NOMO-1 (cell line): ENCODE measurements at regions not wholly inside any gene's neighbourhood (a gene's known extent, or its start where the extent isn't known, plus 50 kb on each side); places are given as distances from the start of the nearest gene placed in this dataset.
A peak's percentile ranks its signal among the peaks of the same experiment; 100 is the strongest.
"Not testable (repeated sequence)": the region's sequence is repeated elsewhere in the genome, so short reads cannot be mapped to it uniquely, and the experiment has no call there.

Experiments
- DNase-seq, 2 experiments: peaks; one replicate each; lab custom pipeline; 2025; ENCODE audit not compliant: unreplicated experiment in 2 of 2; lab: John Stamatoyannopoulos, UW

DNA sequence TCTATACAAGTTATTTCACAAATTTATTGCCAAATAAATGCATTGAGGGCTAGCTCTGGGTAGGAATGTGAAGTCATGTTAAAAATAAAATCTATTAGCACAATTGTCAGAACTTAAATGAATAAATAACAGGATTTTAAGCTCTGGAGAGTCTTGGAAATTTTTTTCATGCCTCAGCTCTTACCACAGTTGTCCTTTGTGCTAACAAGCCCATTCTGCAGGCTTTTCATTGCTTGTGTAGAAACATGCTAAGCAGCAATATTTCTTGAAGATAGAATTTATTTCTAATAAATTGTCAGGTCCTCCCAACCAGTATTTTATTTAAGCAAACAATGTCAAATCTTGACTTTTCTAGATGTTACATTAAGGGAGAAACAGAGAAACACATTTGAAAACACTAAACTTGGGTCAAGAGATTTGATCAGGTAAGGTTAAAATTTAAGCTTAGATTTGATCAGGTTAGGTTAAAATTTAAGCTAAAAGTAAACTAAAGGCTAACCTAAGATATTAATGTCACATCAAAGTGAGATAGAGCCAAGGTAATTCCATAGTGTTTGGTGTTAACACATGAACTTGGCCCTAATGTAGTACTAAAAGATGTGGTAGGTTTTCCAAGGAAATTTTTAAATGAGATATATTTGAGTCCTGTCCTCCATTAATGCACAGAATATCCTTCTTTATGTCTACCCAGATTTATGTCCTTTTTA lies 179.1 kb upstream of the IL1RAPL1 start:
- DNase-seq: no peak

DNA sequence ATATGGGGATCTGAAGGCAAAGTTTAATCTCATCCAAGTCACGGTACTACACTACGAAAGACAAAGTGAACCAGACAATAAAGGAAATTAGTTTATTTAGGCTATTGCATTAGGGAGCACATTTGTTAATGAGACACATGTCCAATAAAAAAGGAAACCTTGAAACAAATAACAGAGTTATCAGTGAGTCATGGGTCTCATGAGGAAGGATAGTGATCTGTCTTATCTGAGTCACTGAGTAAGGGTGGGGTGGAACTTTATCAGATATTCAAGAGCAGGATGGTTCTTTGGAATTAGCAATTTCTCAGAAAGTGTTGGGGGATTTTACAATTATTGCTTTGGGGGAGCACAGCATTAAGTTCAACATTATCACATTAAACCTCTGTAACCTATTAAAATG lies 188.9 kb upstream of the IL1RAPL1 start:
- no peak for DNase-seq

DNA sequence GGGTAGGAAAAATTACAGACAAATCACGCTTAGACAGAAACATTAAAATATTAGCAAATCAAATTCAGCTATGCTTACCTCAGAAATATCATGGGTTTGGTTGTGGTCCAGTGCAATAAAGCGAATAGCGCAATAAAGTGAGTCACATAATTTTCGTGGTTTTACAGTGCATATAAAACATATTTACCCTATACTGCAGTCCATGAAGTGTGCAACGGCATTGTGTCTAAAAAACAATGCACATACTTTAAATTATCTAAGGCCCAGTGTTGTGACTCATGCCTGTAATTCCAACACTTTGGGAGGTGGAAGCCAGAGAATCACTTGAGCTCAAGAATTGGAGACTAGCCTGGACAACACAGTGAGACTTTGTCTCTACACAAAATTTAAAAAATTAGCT lies 195.7 kb upstream of the IL1RAPL1 start:
- no peak for DNase-seq

DNA sequence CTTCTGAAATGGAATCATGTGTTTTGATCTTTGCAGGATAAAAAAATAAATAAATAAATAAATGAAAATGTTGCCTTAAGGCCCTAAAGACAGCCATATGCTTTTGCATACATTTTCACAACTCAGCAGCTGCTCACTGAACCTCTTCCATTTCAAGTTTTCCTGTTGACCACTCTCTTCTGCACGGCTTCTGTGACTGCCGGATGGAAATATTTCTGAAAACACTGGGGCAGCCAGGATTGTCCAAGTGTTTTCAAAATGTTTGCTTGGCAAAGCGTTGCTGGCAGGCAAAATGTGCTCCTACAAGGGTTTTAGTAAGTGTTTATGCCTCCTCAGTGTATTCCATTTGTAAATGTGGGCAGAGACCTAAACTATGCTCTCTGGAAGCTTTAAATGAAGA lies 208.1 kb upstream of the IL1RAPL1 start:
- DNase-seq: no peak

DNA sequence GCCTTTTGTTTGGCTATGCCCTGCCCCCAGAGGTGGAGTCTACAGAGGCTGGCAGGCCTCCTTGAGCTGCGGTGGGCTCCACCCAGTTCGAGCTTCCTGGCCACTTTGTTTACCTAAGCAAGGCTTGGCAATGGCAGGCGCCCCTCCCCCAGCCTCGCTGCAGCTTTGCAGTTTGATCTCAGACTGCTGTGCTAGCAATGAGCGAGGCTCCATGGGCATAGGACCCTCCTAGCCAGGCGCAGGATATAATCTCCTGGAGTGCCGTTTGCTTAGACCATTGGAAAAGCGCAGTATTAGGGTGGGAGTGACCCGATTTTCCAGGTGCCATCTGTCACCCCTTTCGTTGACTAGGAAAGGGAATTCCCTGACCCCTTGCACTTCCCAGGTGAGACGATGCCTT lies 219.6 kb upstream of the IL1RAPL1 start:
- not testable (repeated sequence) for DNase-seq

DNA sequence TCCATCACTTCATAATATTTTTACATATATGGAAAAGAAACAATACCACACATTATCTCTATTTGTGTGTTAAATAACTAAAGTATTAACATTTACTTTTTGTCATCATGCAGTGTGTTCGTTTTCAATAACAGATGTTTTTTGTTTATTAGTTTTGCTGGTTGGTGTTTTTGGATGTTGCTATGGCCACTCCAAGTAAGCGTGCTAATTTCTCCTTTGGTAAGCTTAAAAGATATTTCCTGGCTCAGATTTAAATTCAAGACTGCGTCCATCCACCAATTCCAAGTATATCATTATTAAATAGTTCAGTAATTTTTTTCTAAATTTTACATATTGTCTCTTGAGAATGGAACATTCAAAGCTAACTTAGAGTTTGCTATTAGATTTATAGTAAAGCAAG lies 235.4 kb upstream of the IL1RAPL1 start:
- no peak for DNase-seq

DNA sequence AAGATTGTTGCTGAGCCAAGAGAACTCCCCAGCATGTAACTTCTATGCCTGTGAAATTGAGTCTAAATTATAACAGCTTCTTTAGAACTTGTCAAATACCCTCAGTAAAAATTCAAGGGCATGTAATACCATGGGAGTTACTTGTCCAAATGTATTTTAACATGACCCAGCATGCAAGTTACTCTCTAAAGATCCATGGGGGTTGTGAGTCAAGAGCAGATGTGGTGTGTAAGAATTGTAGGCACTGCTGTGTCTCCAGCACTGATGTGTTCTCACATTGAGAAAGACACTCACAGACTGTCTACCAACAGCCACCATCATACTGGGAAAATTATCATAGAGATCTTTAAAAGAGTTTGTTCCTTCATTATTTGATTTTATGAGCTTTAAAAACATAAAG lies 237.4 kb upstream of the IL1RAPL1 start:
- no peak for DNase-seq

DNA sequence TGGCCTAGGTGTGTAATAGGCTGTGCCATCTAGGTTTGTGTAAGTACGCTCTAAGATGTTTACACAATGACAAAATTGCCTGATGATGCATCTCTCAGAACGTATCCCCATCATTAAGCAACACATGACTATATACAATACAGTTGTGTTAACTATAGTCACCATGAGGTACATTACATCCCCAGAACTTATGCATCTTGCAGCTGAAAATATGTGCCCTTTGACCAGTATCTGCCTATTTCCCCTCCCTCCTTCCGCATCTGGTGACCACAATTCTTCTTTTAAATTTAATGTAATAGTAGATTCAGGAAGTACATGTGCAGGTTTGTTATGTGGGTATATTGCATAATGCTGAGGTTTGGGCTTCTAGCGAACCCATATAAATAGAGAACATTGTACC lies 239.8 kb upstream of the IL1RAPL1 start:
- DNase-seq: peak; percentile 75 to 86

DNA sequence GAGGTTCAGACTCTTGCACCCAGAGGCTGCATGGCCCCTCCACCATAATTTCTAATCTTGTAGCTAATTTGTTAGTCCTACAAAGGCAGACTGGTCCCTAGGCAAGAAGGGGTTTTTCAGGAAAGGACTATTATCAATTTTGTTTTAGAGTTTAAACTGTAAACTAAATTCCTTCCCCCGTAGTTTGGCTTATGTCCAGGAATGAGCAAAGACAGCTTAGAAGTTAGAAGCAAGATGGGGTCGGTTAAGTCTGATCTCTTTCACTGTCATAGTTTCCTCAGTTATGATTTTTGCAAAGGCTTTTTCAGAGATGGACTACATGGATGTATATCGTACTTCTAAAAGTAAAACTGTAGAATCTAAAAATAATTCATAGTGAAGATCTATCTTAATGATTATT lies 258.1 kb upstream of the IL1RAPL1 start:
- no peak for DNase-seq

DNA sequence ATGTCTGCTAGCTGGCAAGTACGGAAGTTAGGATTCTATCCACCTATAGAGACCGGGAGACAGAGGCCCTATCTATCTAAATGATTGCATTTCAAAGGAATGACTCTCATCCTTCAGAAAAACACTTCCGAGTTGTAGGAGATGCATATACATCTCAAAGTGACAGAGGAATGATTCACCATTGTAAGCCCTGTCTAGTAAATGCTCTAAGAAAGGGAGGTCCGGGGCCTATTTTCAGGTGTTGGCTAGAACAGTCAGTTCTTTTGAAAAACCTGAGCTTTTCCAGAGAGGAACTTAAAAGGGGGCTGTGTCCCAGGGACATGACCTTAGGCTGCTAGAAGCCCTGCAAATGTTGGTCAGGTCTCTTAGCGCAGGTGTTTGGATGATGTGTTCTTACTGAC lies 262.9 kb upstream of the IL1RAPL1 start:
- no peak for DNase-seq

DNA sequence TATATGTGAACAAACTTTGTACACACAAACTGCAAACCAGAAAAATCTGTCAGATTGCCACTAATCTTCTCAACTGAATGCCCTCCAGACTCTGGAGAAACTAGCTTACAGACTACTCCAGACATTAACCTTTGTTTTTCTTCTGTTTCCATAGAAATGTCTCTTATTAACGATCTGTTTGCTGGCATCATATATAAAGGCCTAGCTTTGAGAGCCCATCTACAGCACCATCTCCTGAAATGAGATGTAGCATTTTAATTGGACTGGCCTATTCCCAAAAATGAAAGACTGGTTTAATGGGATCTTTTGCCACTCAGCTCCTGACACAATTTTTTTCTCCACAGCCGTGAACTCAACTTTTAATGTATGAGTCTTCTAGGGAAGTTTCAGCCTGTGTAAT lies 266.0 kb upstream of the IL1RAPL1 start:
- DNase-seq: no peak

DNA sequence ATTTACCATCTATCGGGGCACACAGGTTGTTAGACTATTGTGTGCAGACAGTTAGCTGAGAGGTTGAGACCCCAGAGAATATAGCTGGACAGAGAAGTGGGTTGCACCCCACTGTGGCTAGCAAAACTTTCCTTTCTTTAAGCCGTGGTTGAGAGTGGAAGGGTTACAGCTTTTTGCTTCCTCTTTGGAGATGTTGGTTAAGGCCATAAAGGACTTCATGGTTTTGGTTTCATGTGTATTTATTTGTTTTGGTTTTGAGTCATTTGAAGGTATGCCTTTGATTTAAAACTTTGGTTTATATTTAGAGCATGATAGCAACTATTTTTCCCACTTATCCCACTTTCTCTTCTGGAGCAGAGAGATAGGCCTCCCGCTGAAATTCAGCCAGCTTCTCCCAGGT lies 274.3 kb upstream of the IL1RAPL1 start:
- peak in 1 of 2 experiments; percentile 5 for DNase-seq

DNA sequence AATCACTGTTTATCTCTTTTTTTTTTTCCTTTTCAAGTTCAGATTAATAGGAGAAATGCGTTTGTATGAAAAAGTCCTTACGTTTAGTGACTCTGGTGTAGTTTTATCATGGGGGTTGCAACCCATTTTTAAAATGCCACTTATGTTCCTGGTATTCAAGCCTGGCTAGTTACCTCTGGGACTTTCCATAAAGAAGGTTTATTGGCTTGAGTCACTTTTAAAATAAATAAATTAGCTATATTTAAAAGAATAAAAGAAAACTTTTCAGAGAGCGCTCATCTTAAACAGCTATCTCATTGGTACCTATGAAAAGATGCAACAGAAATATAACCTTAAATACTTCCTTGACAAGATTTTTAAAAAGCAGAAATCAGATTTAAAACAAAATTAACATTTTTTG lies 275.0 kb upstream of the IL1RAPL1 start:
- DNase-seq: no peak

DNA sequence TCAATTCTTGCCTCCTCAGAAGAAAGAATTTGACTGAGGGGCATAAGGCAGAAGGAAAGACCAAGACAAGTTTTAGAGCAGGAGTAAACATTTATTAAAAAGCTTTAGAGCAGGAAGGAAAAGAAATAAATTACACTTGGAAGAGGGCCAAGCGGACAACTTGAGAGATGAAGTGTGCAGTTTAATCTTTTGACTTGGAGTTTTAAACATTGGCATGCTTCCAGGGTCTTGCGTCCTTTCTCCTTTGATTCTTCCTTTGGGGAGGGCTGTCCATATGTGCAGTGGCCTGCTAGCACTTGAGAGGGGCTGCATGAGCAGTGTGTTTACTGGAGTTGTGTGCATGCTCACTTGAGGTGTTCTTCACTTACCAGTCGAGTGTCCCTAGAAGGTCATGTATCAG lies 275.8 kb upstream of the IL1RAPL1 start:
- DNase-seq: no peak

DNA sequence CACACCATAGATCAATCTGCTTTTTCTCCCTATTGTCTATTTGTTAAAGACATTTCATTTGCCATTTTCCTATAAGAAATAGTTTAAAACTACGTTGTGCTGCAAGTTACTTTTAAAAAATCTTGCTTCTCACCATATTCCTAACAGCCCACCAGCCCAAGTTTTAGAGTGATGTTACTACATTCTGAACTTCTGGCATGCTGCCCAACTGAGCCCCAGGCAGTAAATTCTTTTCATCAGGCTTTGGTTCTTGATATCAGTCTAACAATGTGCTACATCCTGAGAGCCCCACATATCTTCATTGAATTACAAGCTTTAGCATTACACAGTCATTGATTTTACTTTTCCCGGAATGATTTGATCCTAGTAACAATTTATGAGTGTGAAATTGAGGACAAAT lies 283.8 kb upstream of the IL1RAPL1 start:
- DNase-seq: no peak

DNA sequence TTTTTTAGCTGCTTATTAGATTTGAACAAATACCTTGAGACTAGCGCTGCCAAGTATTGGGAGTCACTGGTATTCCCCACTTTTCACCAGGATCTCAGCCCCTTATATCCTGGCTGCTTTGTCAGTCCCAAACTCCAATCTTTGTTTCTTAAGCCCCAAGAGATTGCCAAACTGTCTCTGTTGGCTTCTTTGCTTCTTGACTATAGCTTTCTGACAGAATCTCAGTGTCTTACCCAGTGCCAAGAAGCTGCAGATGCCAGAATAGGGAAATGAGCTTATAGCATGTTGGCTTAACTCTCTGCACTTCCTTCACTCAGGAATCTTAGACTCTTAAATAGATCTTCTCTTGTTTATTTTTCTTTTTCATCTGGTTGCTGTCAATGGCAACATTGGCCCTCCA lies 297.5 kb upstream of the DCAF8L1 start:
- DNase-seq: no peak

DNA sequence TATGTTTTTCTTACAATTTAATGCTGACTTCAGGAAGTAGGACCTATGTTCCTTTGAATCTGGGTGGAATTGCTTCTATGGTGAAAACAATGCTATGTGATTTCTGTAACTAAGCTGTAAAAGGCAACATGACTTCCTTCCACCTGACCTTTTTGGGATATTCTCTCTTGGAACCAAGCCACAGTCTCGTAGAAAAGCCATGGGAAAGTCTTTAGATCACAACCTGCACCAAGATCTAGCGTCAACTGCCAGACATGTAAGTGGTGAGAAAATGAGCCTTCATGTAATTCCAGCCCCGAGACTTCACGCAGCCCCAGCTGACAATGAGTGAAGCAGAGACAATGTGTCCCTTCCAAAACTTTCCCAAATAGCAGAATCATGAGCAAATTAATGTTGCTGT lies 297.0 kb upstream of the DCAF8L1 start:
- DNase-seq: no peak

DNA sequence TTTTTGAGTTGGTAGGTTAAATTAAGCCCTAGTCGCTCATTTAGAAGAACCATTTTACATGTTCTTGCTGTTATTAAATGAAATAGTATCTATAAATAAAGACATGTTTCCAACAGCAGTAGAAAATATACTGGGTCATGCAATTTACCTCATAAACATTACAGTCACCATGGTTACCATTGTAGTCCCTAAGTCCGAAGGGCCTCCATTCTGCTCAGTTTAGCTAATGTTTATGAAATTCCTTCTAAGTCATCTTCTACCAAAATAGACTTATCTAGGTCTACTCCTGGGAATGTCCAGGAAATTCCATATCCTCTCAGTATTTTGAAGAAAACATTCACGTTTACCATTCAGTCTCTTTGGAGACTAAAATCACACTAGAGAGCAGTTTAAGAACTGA lies 292.5 kb upstream of the DCAF8L1 start:
- no peak for DNase-seq

DNA sequence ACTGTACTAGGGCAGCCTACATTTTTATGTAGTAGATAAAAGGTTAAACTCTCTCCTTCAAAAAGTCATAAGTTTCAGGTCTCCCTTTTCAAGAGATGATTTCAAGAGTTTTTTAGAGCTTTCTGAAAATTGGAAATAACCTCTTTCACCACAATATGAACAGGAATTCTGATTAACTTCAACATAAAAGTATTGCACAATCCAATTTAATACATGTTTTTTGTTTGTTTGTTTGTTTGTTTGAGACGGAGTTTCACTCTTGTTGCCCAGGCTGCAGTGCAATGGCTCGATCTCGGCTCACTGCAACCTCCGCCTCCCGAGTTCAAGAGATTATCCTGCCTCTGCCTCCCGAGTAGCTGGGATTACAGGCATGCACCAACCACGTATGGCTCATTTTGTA lies 265.4 kb upstream of the DCAF8L1 start:
- DNase-seq: no peak

DNA sequence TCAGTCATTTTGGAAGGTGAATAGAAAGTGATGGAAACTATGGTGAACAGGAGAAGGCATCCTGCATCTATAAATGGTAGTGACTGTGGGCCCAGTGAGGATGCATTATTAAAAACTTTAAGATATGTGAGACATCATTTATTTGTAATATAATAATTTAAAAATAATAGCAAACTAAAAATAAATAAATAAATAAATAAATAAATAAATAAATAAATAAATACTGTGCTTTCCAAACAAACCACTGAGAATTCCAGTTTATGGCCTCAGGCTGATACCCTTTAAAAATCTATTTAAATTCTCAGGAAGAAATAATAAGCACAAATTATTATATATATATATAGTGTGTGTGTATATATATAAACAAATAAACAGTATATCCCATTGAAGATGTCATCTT lies 248.0 kb upstream of the DCAF8L1 start:
- DNase-seq: no peak

DNA sequence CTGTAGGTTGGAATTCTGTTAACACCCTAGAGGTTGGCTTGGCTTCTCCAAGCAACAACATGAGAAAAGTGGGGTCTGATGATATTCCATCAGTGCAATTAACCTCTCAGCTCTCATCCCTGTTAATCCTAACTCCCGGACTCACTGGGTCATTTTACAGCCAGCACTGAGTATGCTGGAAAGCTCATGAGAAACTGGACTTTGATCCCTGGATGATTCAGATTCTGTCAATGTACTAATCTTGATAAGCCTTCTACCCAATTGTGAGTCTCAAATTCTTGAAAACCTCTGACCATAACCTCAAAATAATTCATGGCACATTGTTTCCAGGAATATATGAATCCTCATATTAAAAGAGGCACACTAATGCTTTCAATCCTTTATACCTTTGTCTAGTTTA lies 244.3 kb upstream of the DCAF8L1 start:
- no peak for DNase-seq

DNA sequence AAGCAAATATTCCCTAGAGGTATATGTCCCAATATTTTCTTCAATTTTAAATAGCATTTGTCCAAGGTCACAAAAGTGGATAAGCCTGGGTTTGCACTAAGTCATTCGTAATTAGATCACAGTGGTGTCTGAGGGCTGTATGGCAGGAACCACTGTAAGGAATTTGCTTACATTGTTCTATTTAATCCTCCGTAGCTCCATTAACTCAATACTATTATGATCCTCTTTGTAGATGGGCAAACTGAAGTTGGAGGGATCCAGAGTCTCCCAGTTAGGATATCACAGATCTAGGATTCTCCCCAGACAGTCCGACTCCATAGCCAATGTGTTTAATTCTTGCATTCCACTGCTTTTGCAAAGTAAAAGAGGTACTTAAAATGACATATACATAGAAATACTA lies 242.7 kb upstream of the DCAF8L1 start:
- DNase-seq: no peak

DNA sequence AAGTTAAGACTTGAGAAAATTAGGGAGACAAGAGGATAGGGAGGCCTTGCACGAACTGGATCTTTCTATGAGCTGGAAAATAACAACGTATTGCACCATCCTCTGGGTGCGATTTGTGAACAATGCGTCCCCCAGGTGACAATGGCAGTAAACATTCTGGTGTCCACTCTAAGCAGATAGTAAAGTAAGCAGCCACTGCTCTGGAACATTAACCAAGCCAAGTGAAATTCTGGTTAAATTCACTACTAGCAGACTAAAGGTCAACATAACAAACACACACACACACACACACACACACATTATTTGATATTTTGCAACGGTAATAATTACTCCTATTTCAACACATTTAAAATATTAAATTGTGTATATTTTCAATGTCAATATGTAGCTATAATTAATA lies 242.2 kb upstream of the DCAF8L1 start:
- no peak for DNase-seq
